WTC11 (cell line): ENCODE measurements at regions not wholly inside any gene's neighbourhood (a gene's known extent, or its start where the extent isn't known, plus 50 kb on each side); places are given as distances from the start of the nearest gene placed in this dataset.

Experiments used
- ATF6 ChIP-seq: sonication (generic); formaldehyde crosslinking; IDR thresholded peaks from 2 replicates; pipeline ENCODE4 v1.8.1; 2023; ENCODE audit warnings: mild to moderate bottlenecking, missing genetic modification reagents
- CBFB ChIP-seq: sonication (generic); formaldehyde crosslinking; IDR thresholded peaks from 2 replicates; pipeline ENCODE4 v1.8.1; 2022; ENCODE audit warnings: mild to moderate bottlenecking, low read depth, missing genetic modification reagents
- CREB1 ChIP-seq: sonication (generic); formaldehyde crosslinking; IDR thresholded peaks from 2 replicates; pipeline ENCODE4 v1.8.0; 2023; ENCODE audit warnings: mild to moderate bottlenecking, missing genetic modification reagents
- CTCF ChIP-seq: fragments of 200-600 bp; IDR thresholded peaks from 2 replicates; pipeline ENCODE4 v1.8.0; 2022; ENCODE audit warnings: antibody characterized with exemption
- E2F5 ChIP-seq: sonication (generic); formaldehyde crosslinking; IDR thresholded peaks from 2 replicates; pipeline ENCODE4 v1.8.1; 2022; ENCODE audit warnings: mild to moderate bottlenecking, moderate library complexity, missing genetic modification reagents
- FOXK1 ChIP-seq: sonication (generic); formaldehyde crosslinking; IDR thresholded peaks from 2 replicates; pipeline ENCODE4 v1.8.0; 2022; ENCODE audit warnings: mild to moderate bottlenecking, moderate library complexity, missing genetic modification reagents
- PREB ChIP-seq: sonication (generic); formaldehyde crosslinking; IDR thresholded peaks from 2 replicates; pipeline ENCODE4 v1.8.1; 2022; ENCODE audit warnings: mild to moderate bottlenecking, missing genetic modification reagents, moderate library complexity, borderline replicate concordance
- TCF7 ChIP-seq: sonication (generic); formaldehyde crosslinking; IDR thresholded peaks from 2 replicates; pipeline ENCODE4 v1.8.0; 2022; ENCODE audit warnings: mild to moderate bottlenecking, low read depth, missing genetic modification reagents, moderate library complexity
- ZNF416 ChIP-seq: fragments of 250-450 bp; sonication (Bioruptor Pico); IDR thresholded peaks from 2 replicates; pipeline ENCODE4 v1.9.0; 2021; ENCODE audit warnings: mild to moderate bottlenecking, inconsistent platforms
- ZNF423 ChIP-seq: fragments of 250-450 bp; sonication (Bioruptor Pico); IDR thresholded peaks from 2 replicates; pipeline ENCODE4 v2.1.2; 2022; ENCODE audit warnings: mild to moderate bottlenecking, moderate library complexity

- TF ChIP-seq FOXK1 (no peak), TCF7 (no peak), ATF6 (CRISPR knock-in tag) (no peak), CREB1 (CRISPR knock-in tag) (no peak), PREB (CRISPR knock-in tag) (no peak), ZNF416 (no peak), CBFB (CRISPR knock-in tag) (no peak), CTCF (no peak), E2F5 (CRISPR knock-in tag) (no peak), ZNF423 (CRISPR knock-in tag) (no peak)
Measured at GRCh38 chr13:50709058-50709457, 134.4 kb downstream of the DLEU7 start.
